H1 (cell line): ENCODE measurements at regions not wholly inside any gene's neighbourhood (a gene's known extent, or its start where the extent isn't known, plus 50 kb on each side); places are given as distances from the start of the nearest gene placed in this dataset.

Experiments used
- CTCF ChIA-PET: fragments of 300-600 bp; sonication (Branson Sonifier 250); formaldehyde crosslinking; loops from one replicate; lab custom pipeline; 2021; ENCODE audit not compliant: partially characterized antibody; lab: Charles Lee
- POLR2A ChIA-PET: fragments of 300-600 bp; sonication (Branson Sonifier 250); formaldehyde crosslinking; loops from one replicate; lab custom pipeline; 2021; ENCODE audit warnings: inconsistent platforms; ENCODE audit not compliant: partially characterized antibody; lab: Charles Lee
- DNase-seq, 2 experiments: peaks; one replicate each; pipeline versions ENCODE4 v3.0.0 to v3.0.0-alpha.2; 2010 to 2022; ENCODE audit warnings: low spot score in 2 of 2, low read depth in 1 of 2, mixed read lengths in 1 of 2
- FAIRE-seq: peaks from 2 replicates; lab custom pipeline; 2011; peaks lifted over from hg19 to GRCh38; lab: Jason Lieb, UNC
- H2AFZ ChIP-seq: 2 replicates; pipeline ENCODE4 v1.8.1; 2012; ENCODE audit warnings: low read length, inconsistent platforms
- H2AK5ac ChIP-seq: 2 replicates; pipeline ENCODE4 v1.6.1; 2013; ENCODE audit warnings: low read depth, low read length
- H2BK120ac ChIP-seq: replicated peaks from 2 replicates; pipeline ENCODE3; 2013; ENCODE audit warnings: low read depth, low read length, inconsistent platforms
- H2BK12ac ChIP-seq: 2 replicates; pipeline ENCODE4 v1.6.1; 2013; ENCODE audit warnings: low read depth, low read length
- H2BK15ac ChIP-seq: 2 replicates; pipeline ENCODE4 v1.6.1; 2013; ENCODE audit warnings: low read length
- H2BK20ac ChIP-seq: 2 replicates; pipeline ENCODE4 v1.6.1; 2013; ENCODE audit warnings: low read length
- H2BK5ac ChIP-seq: 2 replicates; pipeline ENCODE4 v1.6.1; 2013; ENCODE audit warnings: low read depth, low read length
- H3K14ac ChIP-seq: 2 replicates; pipeline ENCODE4 v1.6.1; 2013; ENCODE audit warnings: inconsistent platforms; ENCODE audit not compliant: insufficient read length
- H3K18ac ChIP-seq: 2 replicates; pipeline ENCODE4 v1.6.1; 2013; ENCODE audit warnings: low read length; ENCODE audit errors: extremely low read depth
- H3K23ac ChIP-seq: 2 replicates; pipeline ENCODE4 v1.6.1; 2013; ENCODE audit warnings: inconsistent platforms; ENCODE audit not compliant: insufficient read length
- H3K23me2 ChIP-seq: 2 replicates; pipeline ENCODE4 v1.6.1; 2013; ENCODE audit warnings: low read depth, low read length
- H3K27ac ChIP-seq: 2 replicates; pipeline ENCODE4 v1.6.1; 2011; ENCODE audit warnings: low read depth, low read length, inconsistent platforms
- H3K27me3 ChIP-seq, 4 experiments: replicated peaks in 1 of 4; 1 replicate in 1 of 4; 2 replicates in 3 of 4; pipeline versions ENCODE4 v1.6.1 to v1.8.1; 2011 to 2013; ENCODE audit warnings: low read length in 3 of 4, mild to moderate bottlenecking in 3 of 4, inconsistent platforms in 2 of 4, mixed read lengths in 2 of 4, moderate library complexity in 1 of 4; ENCODE audit not compliant: control insufficient read depth in 3 of 4, insufficient read depth in 3 of 4; ENCODE audit errors: extremely low read depth in 1 of 4
- H3K36me3 ChIP-seq, 4 experiments: 2 replicates each; pipeline versions ENCODE4 v1.6.1 to v1.8.1; 2011 to 2013; ENCODE audit warnings: mild to moderate bottlenecking in 4 of 4, low read length in 3 of 4, moderate library complexity in 2 of 4, control low read depth in 1 of 4, inconsistent platforms in 1 of 4; ENCODE audit not compliant: insufficient read depth in 4 of 4, control insufficient read depth in 2 of 4
- H3K4ac ChIP-seq: replicated peaks from 2 replicates; pipeline ENCODE3; 2013; ENCODE audit warnings: low read length, low read depth, mixed read lengths, inconsistent platforms; ENCODE audit not compliant: insufficient read length
- H3K4me1 ChIP-seq, 4 experiments: replicated peaks in 1 of 4; 1 replicate in 1 of 4; 2 replicates in 3 of 4; pipeline versions ENCODE4 v1.6.1 to v1.8.1; 2011 to 2013; ENCODE audit warnings: low read length in 3 of 4, inconsistent platforms in 2 of 4, mixed read lengths in 1 of 4; ENCODE audit not compliant: insufficient read depth in 4 of 4, control insufficient read depth in 3 of 4
- H3K4me2 ChIP-seq, 2 experiments: 2 replicates each; pipeline versions ENCODE4 v1.6.1 to v1.8.1; 2011 to 2013; ENCODE audit warnings: low read depth in 2 of 2, low read length in 2 of 2, control low read depth in 1 of 2, inconsistent platforms in 1 of 2, mild to moderate bottlenecking in 1 of 2; ENCODE audit not compliant: insufficient read depth in 1 of 2
- H3K4me3 ChIP-seq, 4 experiments: fragments of 200-600, 300-600 bp in 1 of 4; sonication (generic), shearing (Covaris generic), sonication (Bioruptor Twin) in 1 of 4; 2 replicates each; pipeline versions ENCODE4 v1.5.1 to v1.8.1; 2011 to 2016; ENCODE audit warnings: low read length in 4 of 4, low read depth in 3 of 4, control low read depth in 2 of 4, inconsistent platforms in 2 of 4, mild to moderate bottlenecking in 2 of 4, mixed read lengths in 1 of 4, moderate library complexity in 1 of 4; ENCODE audit not compliant: insufficient read depth in 2 of 4; ENCODE audit errors: extremely low read depth in 1 of 4
- H3K56ac ChIP-seq: replicated peaks from 2 replicates; pipeline ENCODE3; 2013; ENCODE audit warnings: low read depth, mild to moderate bottlenecking, mixed read lengths, low read length, inconsistent platforms; ENCODE audit not compliant: insufficient read length
- H3K79me1 ChIP-seq: 2 replicates; pipeline ENCODE4 v1.6.1; 2013; ENCODE audit warnings: low read depth, low read length, control low read depth
- H3K79me2 ChIP-seq, 2 experiments: 2 replicates each; pipeline versions ENCODE4 v1.6.1 to v1.8.1; 2012 to 2013; ENCODE audit warnings: low read length in 2 of 2, mild to moderate bottlenecking in 2 of 2, inconsistent platforms in 1 of 2; ENCODE audit not compliant: insufficient read depth in 2 of 2, control insufficient read depth in 1 of 2
- H3K9ac ChIP-seq, 4 experiments: replicated peaks in 1 of 4; 1 replicate in 1 of 4; 2 replicates in 3 of 4; pipeline versions ENCODE4 v1.6.1 to v1.8.1; 2011 to 2013; ENCODE audit warnings: low read depth in 3 of 4, low read length in 3 of 4, control low read depth in 2 of 4, mild to moderate bottlenecking in 2 of 4, moderate library complexity in 2 of 4, inconsistent platforms in 1 of 4; ENCODE audit errors: extremely low read depth in 1 of 4
- H3K9me3 ChIP-seq, 2 experiments: 2 replicates each; pipeline versions ENCODE4 v1.6.1 to v1.8.1; 2012 to 2013; ENCODE audit warnings: mild to moderate bottlenecking in 2 of 2, moderate library complexity in 2 of 2, control low read depth in 1 of 2, inconsistent platforms in 1 of 2, low read depth in 1 of 2, low read length in 1 of 2, mixed read lengths in 1 of 2; ENCODE audit not compliant: insufficient read depth in 2 of 2
- H4K20me1 ChIP-seq, 2 experiments: replicated peaks in 1 of 2; 2 replicates each; pipeline versions ENCODE3 to v1.8.1; 2011 to 2013; ENCODE audit warnings: inconsistent platforms in 2 of 2, low read length in 2 of 2, mild to moderate bottlenecking in 1 of 2; ENCODE audit not compliant: insufficient read depth in 2 of 2, control insufficient read depth in 1 of 2
- H4K5ac ChIP-seq: 2 replicates; pipeline ENCODE4 v1.6.1; 2013; ENCODE audit warnings: low read length, low read depth, mixed read lengths, inconsistent platforms; ENCODE audit not compliant: insufficient read length
- H4K8ac ChIP-seq: 2 replicates; pipeline ENCODE4 v1.8.0; 2013; ENCODE audit warnings: mild to moderate bottlenecking, moderate library complexity, low read length, inconsistent platforms; ENCODE audit not compliant: insufficient read depth; ENCODE audit errors: extremely low read depth
- H4K91ac ChIP-seq: replicated peaks from 2 replicates; pipeline ENCODE3; 2013; ENCODE audit warnings: low read length, mixed read lengths, inconsistent platforms; ENCODE audit not compliant: insufficient read length
- ASH2L ChIP-seq: fragments of 200-600, 300-600 bp; sonication (generic); IDR thresholded peaks from one replicate; pipeline ENCODE4 v1.7.1; 2017; ENCODE audit warnings: low read length
- BCL11A ChIP-seq, 2 experiments: IDR thresholded peaks; one replicate each; pipeline ENCODE4 v1.6.1; 2011; ENCODE audit warnings: low read depth in 2 of 2, low read length in 2 of 2, mild to moderate bottlenecking in 2 of 2
- CHD1 ChIP-seq: IDR thresholded peaks from 2 replicates; pipeline ENCODE4 v1.6.1; 2012; ENCODE audit warnings: low read depth, low read length, improper control_type of control experiment
- FOSL1 ChIP-seq: IDR thresholded peaks from 2 replicates; pipeline ENCODE4 v1.6.1; 2011; ENCODE audit warnings: mild to moderate bottlenecking, low read depth, low read length, moderate library complexity; ENCODE audit not compliant: insufficient read depth
- HDAC2 ChIP-seq, 2 experiments: fragments of 300-600 bp in 1 of 2; sonication (generic) in 1 of 2; IDR thresholded peaks; 2 replicates each; pipeline ENCODE4 v1.6.1; 2011 to 2012; ENCODE audit warnings: low read depth in 2 of 2, low read length in 2 of 2, mild to moderate bottlenecking in 2 of 2, moderate library complexity in 2 of 2, borderline replicate concordance in 1 of 2, inconsistent platforms in 1 of 2
- JUN ChIP-seq: IDR thresholded peaks from 2 replicates; pipeline ENCODE4 v1.6.1; 2011; ENCODE audit warnings: low read depth, mild to moderate bottlenecking, improper control_type of control experiment, low read length
- NRF1 ChIP-seq: IDR thresholded peaks from 2 replicates; pipeline ENCODE4 v1.6.1; 2011; ENCODE audit warnings: mild to moderate bottlenecking, low read depth, low read length, improper control_type of control experiment
- RBBP5 ChIP-seq: IDR thresholded peaks from 2 replicates; pipeline ENCODE4 v1.7.1; 2012; ENCODE audit warnings: low read depth, mild to moderate bottlenecking, inconsistent platforms, low read length, moderate library complexity, borderline replicate concordance
- SIX5 ChIP-seq: IDR thresholded peaks from 2 replicates; pipeline ENCODE4 v1.6.1; 2011; ENCODE audit warnings: mild to moderate bottlenecking, low read depth, low read length
- WGBS, 2 experiments: shearing (Covaris generic) in 1 of 2; methylation state at CpG; one replicate each; pipeline versions ENCODE4 v1.1.6 to v1.1.7; 2013 to 2015; ENCODE audit warnings: low lambda C conversion rate in 2 of 2, mixed read lengths in 2 of 2, inconsistent platforms in 1 of 2, low coverage in 1 of 2, missing lambda C conversion rate in 1 of 2; ENCODE audit not compliant: insufficient replicate concordance in 2 of 2, insufficient coverage in 1 of 2, insufficient read length in 1 of 2; ENCODE audit errors: extremely low coverage in 1 of 2, missing lambda C conversion rate in 1 of 2; 5-methylcytosine and 5-hydroxymethylcytosine counted together
- TF ChIP-seq, protein P1 (sequence below): IDR thresholded peaks from 2 replicates; pipeline ENCODE4 v1.6.1; 2012; ENCODE audit warnings: inconsistent platforms

- Histone ChIP-seq H3K9ac (no peak overlapping the region), H2BK120ac (no peak overlapping the region), H2AK5ac (no peak overlapping the region), H3K4ac (no peak overlapping the region), H3K56ac (no peak overlapping the region), H3K36me3 (no peaks in the 10 kb centered on the region), H2BK20ac (no peak overlapping the region), H3K79me2 (no peaks in the 10 kb centered on the region), H3K23me2 (no peaks in the 10 kb centered on the region), H2AFZ (no peak overlapping the region), H3K23ac (no peak overlapping the region), H3K18ac (no peak overlapping the region), H4K5ac (no peak overlapping the region), H4K20me1 (no peaks in the 10 kb centered on the region), H3K4me1 (peaks cover 0 to 8% (median 2%) of the 10 kb centered on the region in 4 experiments; a peak in 3 of 7 replicates), H3K4me2 (no peak overlapping the region), H3K27ac (no peak overlapping the region), H3K4me3 (no peak overlapping the region), H4K91ac (no peak overlapping the region), H2BK15ac (no peak overlapping the region), H2BK5ac (no peak overlapping the region), H3K27me3 (no peaks in the 10 kb centered on the region; a peak in 1 of 7 replicates), H3K9me3 (no peaks in the 10 kb centered on the region), H2BK12ac (no peak overlapping the region), H3K79me1 (no peaks in the 10 kb centered on the region), H4K8ac (no peak overlapping the region), H3K14ac (no peak overlapping the region)
- POLR2A ChIA-PET, result no interaction called here
- TF ChIP-seq NRF1 (no peak), CHD1 (no peak), RBBP5 (no peak), ASH2L (no peak), FOSL1 (no peak), JUN (no peak), HDAC2 (IDR thresholded peaks at IDR 0.05; ENCODE audit: borderline replicate concordance in 1 of 2, low read depth in 2 of 2, low read length in 2 of 2) (no peak), BCL11A (IDR thresholded peaks at IDR 0.05; ENCODE audit: low read depth in 2 of 2, low read length in 2 of 2) (no peak), SIX5 (no peak)
- TF ChIP-seq, protein P1, sequence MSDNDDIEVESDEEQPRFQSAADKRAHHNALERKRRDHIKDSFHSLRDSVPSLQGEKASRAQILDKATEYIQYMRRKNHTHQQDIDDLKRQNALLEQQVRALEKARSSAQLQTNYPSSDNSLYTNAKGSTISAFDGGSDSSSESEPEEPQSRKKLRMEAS, result no peak
- DNase-seq (no peak), FAIRE-seq (no peak)
- CTCF ChIA-PET, result no interaction called here
- 92% methylated on average over 6 of the region's 6 CpGs; no CpG with 5 or more reads in 1 of the 2 experiments for WGBS, 2 experiments
Measured at GRCh38 chr5:137566780-137567179, 67.7 kb upstream of the SPOCK1 start.
